GM19023 (cell line): ENCODE measurements at regions not wholly inside any gene's neighbourhood (a gene's known extent, or its start where the extent isn't known, plus 50 kb on each side); places are given as distances from the start of the nearest gene placed in this dataset.
"Not testable (repeated sequence)": the region's sequence is repeated elsewhere in the genome, so short reads cannot be mapped to it uniquely, and the experiment has no call there.

Experiments
- ATAC-seq: cut with Tn5 transposase; IDR thresholded peaks from one replicate; pipeline ENCODE4 v1.9.1; 2021; ENCODE audit warnings: mild to moderate bottlenecking, moderate library complexity; ENCODE audit not compliant: unreplicated experiment

GRCh38 chr18:4797002-4797685 is 342.0 kb upstream of the DLGAP1 start:
- ATAC-seq, result no peak

- ATAC-seq, result no peak
Observed at GRCh38 chr18:4789506-4789905, 334.4 kb upstream of the DLGAP1 start.

GRCh38 chr18:4781873-4782272 is 326.8 kb upstream of the DLGAP1 start:
- no peak for ATAC-seq

GRCh38 chr18:4765401-4765800 is 310.3 kb upstream of the DLGAP1 start:
- no peak for ATAC-seq

- no peak for ATAC-seq
Observed at GRCh38 chr18:4762330-4762729, 307.2 kb upstream of the DLGAP1 start.

- ATAC-seq, result no peak
Observed at GRCh38 chr18:4758980-4759379, 303.9 kb upstream of the DLGAP1 start.

GRCh38 chr18:4755848-4756247 is 300.7 kb upstream of the DLGAP1 start:
- ATAC-seq, result no peak

- not testable (repeated sequence) for ATAC-seq
Observed at GRCh38 chr18:4753151-4753550, 298.0 kb upstream of the DLGAP1 start.

- no peak for ATAC-seq
Observed at GRCh38 chr18:4751523-4751922, 296.4 kb upstream of the DLGAP1 start.

GRCh38 chr18:4750393-4751346 is 295.6 kb upstream of the DLGAP1 start:
- ATAC-seq, result no peak

- no peak for ATAC-seq
Observed at GRCh38 chr18:4748975-4749374, 293.9 kb upstream of the DLGAP1 start.

- no peak for ATAC-seq
Observed at GRCh38 chr18:4734903-4735302, 279.8 kb upstream of the DLGAP1 start.

- ATAC-seq, result no peak
Observed at GRCh38 chr18:4734021-4734420, 278.9 kb upstream of the DLGAP1 start.

- ATAC-seq, result no peak
Observed at GRCh38 chr18:4721545-4721944, 266.4 kb upstream of the DLGAP1 start.

GRCh38 chr18:4720518-4720917 is 265.4 kb upstream of the DLGAP1 start:
- no peak for ATAC-seq

- ATAC-seq, result no peak
Observed at GRCh38 chr18:4705894-4706293, 250.8 kb upstream of the DLGAP1 start.

- no peak for ATAC-seq
Observed at GRCh38 chr18:4704781-4705180, 249.7 kb upstream of the DLGAP1 start.

- ATAC-seq, result no peak
Observed at GRCh38 chr18:4691836-4692235, 236.7 kb upstream of the DLGAP1 start.

GRCh38 chr18:4678685-4679084 is 223.6 kb upstream of the DLGAP1 start:
- ATAC-seq, result not testable (repeated sequence)

- ATAC-seq, result no peak
Observed at GRCh38 chr18:4677006-4677405, 221.9 kb upstream of the DLGAP1 start.

GRCh38 chr18:4672162-4672561 is 217.1 kb upstream of the DLGAP1 start:
- ATAC-seq, result no peak

- ATAC-seq, result no peak
Observed at GRCh38 chr18:4658804-4659203, 203.7 kb upstream of the DLGAP1 start.
